Head of caudate nucleus (tissue), 42 donors: ENCODE measurements at regions not wholly inside any gene's neighbourhood (a gene's known extent, or its start where the extent isn't known, plus 50 kb on each side); places are given as distances from the start of the nearest gene placed in this dataset.

Experiments
- DNase-seq, 42 donors: peaks; one replicate each; pipeline versions ENCODE4 v3.0.0 to v3.0.0-alpha.2; 2020 to 2021; ENCODE audit warnings: mixed read lengths in 7 of 42
- intact Hi-C: fragments of 100-400 bp; cut with DNase I; formaldehyde crosslinking; loops from one replicate; pipeline ENCODE4 v1.15.0; 2022

- DNase-seq: no peak
- intact Hi-C loops: no loop called here
Observed at GRCh38 chr7:97565665-97566064, 166.2 kb upstream of the TAC1 start.

- intact Hi-C loops: no loop called here
- no peak for DNase-seq
Observed at GRCh38 chr7:97573065-97573464, 158.8 kb upstream of the TAC1 start.

GRCh38 chr7:97576043-97576442 is 155.8 kb upstream of the TAC1 start:
- no peak for DNase-seq
- intact Hi-C loops: no loop called here

GRCh38 chr7:97578225-97578624 is 153.7 kb upstream of the TAC1 start:
- DNase-seq: no peak
- intact Hi-C loops: no loop called here

- DNase-seq: no peak
- intact Hi-C loops: no loop called here
Observed at GRCh38 chr7:97580205-97580604, 151.7 kb upstream of the TAC1 start.

GRCh38 chr7:97595439-97595838 is 136.4 kb upstream of the TAC1 start:
- intact Hi-C loops: no loop called here

GRCh38 chr7:97601931-97602457 is 129.9 kb upstream of the TAC1 start:
- intact Hi-C loops: no loop called here
- DNase-seq: no peak

More at GRCh38 chr7:97595439-97595838, 136.4 kb upstream of the TAC1 start:
- no peak for DNase-seq

- intact Hi-C loops: no loop called here
- no peak for DNase-seq
Observed at GRCh38 chr7:97620495-97620894, 111.4 kb upstream of the TAC1 start.

GRCh38 chr7:97623333-97623732 is 108.6 kb upstream of the TAC1 start:
- DNase-seq: no peak
- intact Hi-C loops: no loop called here

- DNase-seq: no peak
- intact Hi-C loops: no loop called here
Observed at GRCh38 chr7:97630116-97630515, 101.8 kb upstream of the TAC1 start.

GRCh38 chr7:97635622-97636021 is 96.3 kb upstream of the TAC1 start:
- intact Hi-C loops: no loop called here
- DNase-seq: no peak

GRCh38 chr7:97639036-97639435 is 92.8 kb upstream of the TAC1 start:
- intact Hi-C loops: no loop called here
- DNase-seq: peak in 22 of 42 donors; percentile 2 to 68 (median 18)

- no peak for DNase-seq
- intact Hi-C loops: no loop called here
Observed at GRCh38 chr7:97659363-97660045, 72.4 kb upstream of the TAC1 start.

GRCh38 chr7:97667359-97667758 is 64.5 kb upstream of the TAC1 start:
- no peak for DNase-seq
- intact Hi-C loops: no loop called here

GRCh38 chr7:97671571-97671970 is 60.3 kb upstream of the TAC1 start:
- intact Hi-C loops: no loop called here
- no peak for DNase-seq

GRCh38 chr7:97680622-97681021 is 51.3 kb upstream of the TAC1 start:
- intact Hi-C loops: no loop called here

More at GRCh38 chr7:97680622-97681021, 51.3 kb upstream of the TAC1 start:
- no peak for DNase-seq
